ENCODE measurements at regions not wholly inside any gene's neighbourhood (a gene's known extent, or its start where the extent isn't known, plus 50 kb on each side); places are given as distances from the start of the nearest gene placed in this dataset.

GRCh38 chr17:77700165-77700881 is 258.2 kb upstream of the TNRC6C start:
- TF ChIP-seq, protein P1, sequence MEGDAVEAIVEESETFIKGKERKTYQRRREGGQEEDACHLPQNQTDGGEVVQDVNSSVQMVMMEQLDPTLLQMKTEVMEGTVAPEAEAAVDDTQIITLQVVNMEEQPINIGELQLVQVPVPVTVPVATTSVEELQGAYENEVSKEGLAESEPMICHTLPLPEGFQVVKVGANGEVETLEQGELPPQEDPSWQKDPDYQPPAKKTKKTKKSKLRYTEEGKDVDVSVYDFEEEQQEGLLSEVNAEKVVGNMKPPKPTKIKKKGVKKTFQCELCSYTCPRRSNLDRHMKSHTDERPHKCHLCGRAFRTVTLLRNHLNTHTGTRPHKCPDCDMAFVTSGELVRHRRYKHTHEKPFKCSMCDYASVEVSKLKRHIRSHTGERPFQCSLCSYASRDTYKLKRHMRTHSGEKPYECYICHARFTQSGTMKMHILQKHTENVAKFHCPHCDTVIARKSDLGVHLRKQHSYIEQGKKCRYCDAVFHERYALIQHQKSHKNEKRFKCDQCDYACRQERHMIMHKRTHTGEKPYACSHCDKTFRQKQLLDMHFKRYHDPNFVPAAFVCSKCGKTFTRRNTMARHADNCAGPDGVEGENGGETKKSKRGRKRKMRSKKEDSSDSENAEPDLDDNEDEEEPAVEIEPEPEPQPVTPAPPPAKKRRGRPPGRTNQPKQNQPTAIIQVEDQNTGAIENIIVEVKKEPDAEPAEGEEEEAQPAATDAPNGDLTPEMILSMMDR (conservative IDR thresholded peaks at IDR 0.05) = no peak
- no peak for TF ChIP-seq ZFX (IDR thresholded peaks at IDR 0.05)
- no peak overlapping the region for H3K27ac ChIP-seq

DNA sequence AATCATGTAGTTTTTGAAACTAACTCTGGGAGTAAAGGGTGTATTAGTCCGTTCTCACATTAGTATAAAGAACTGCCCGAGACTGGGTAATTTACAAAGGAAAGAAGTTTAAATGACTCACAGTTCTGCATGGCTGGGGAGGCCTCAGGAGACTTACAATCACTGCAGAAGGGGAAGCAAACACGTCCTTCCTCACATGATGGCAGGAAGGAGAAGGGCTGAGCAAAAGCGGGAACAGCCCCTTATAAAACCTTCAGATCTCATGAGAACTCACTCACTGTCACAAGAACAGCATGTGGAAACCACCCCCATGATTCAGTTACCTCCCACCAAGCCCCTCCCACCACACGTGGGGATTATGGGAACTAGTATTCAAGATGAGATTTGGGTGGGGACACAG is 256.5 kb upstream of the TNRC6C start:
- TF ChIP-seq ZFX (IDR thresholded peaks at IDR 0.05) = no peak
- TF ChIP-seq, protein P1 (conservative IDR thresholded peaks at IDR 0.05) = no peak
- no peak overlapping the region for H3K27ac ChIP-seq

DNA sequence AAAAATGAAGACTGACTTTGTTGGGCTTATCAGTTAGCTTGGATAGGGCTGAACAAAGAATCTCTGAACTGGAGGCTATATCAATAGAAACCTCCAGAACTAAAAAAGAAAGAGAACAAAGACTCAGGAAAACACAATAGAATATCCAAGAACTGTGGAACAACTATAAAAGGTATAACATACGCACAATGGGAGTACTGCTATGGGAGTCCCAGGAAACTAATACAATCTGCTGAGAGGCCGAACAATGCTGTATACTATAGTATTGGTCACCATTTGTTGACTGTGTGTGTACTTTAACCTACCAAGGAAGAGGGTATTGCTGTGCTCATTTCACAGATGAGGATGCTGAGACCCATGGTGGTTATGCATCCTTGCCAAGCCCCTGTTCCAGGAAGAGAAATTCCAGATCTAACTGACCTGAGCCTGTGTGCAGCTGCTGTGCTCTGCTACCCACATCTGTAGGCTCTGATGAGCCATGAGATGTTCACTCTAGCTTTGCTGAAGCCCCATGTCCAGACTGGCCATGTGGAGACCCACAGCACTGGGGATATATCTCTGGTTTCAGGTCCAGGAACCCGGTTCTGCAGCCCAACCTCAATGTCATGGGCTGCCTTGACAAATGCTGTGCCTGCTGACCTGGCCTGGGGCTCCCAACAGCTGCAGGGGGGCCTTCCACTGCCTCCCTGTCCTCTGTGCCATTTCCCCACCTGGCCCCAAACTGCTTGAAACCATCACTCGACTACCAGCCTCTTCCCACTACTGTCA is 254.3 kb upstream of the TNRC6C start:
- TF ChIP-seq, protein P1 (conservative IDR thresholded peaks at IDR 0.05) = no peak
- no peak for TF ChIP-seq ZFX (IDR thresholded peaks at IDR 0.05)

GRCh38 chr17:77706938-77707337 is 251.6 kb upstream of the TNRC6C start:
- TF ChIP-seq, protein P1 (conservative IDR thresholded peaks at IDR 0.05) = no peak
- TF ChIP-seq ZFX (IDR thresholded peaks at IDR 0.05) = no peak
- H3K27ac ChIP-seq = no peak overlapping the region

More for the DNA sequence above, 254.3 kb upstream of the TNRC6C start:
- no peak overlapping the region for H3K27ac ChIP-seq

- TF ChIP-seq, protein P1 (conservative IDR thresholded peaks at IDR 0.05) = no peak
- TF ChIP-seq ZFX (IDR thresholded peaks at IDR 0.05) = no peak
- H3K27ac ChIP-seq = no peak overlapping the region
These were observed 251.0 kb upstream of the TNRC6C start for GRCh38 chr17:77707546-77707945.

DNA sequence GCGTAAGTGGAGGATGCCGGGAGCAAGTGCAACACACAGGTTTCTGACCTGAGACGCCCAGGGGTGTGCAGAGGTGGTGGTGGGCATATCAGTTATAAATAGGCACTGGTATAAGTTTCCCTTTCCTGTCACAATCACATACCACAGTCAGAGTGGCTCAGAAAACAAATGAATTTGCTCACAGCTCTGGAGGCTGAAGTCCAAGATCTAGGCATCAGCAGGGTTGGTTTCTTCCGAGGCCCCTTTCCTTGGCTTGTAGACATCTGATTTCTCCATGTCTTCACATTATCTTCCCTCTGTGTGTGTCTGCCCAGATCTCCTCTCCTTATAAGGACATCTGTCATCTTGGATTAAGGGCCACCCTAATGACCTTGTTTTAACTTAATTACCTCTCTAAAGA is 250.5 kb upstream of the TNRC6C start:
- TF ChIP-seq, protein P1 (conservative IDR thresholded peaks at IDR 0.05) = no peak
- no peak for TF ChIP-seq ZFX (IDR thresholded peaks at IDR 0.05)

GRCh38 chr17:77708936-77709335 is 249.6 kb upstream of the TNRC6C start:
- no peak overlapping the region for H3K27ac ChIP-seq
- TF ChIP-seq, protein P1 (conservative IDR thresholded peaks at IDR 0.05) = no peak

More for the DNA sequence above, 250.5 kb upstream of the TNRC6C start:
- H3K27ac ChIP-seq = no peak overlapping the region

Data from C4-2B (cell line).